Neural progenitor cell (in vitro differentiated cells): ENCODE measurements at regions not wholly inside any gene's neighbourhood (a gene's known extent, or its start where the extent isn't known, plus 50 kb on each side); places are given as distances from the start of the nearest gene placed in this dataset.

ENCODE experiments used
- EZH2 ChIP-seq: fragments of 200-600 bp; sonication (generic); IDR thresholded peaks from 2 replicates; pipeline ENCODE4 v1.6.1; 2017; ENCODE audit warnings: antibody characterized with exemption, mild to moderate bottlenecking, moderate library complexity
- EZH2phosphoT487 ChIP-seq: fragments of 200-600 bp; sonication (generic); IDR thresholded peaks from 2 replicates; pipeline ENCODE4 v1.6.1; 2017; ENCODE audit warnings: antibody characterized with exemption
- TF ChIP-seq, protein P1 (sequence below): fragments of 200-600 bp; sonication (generic); IDR thresholded peaks from 2 replicates; pipeline ENCODE4 v1.5.1; 2017; ENCODE audit warnings: antibody characterized with exemption, mild to moderate bottlenecking

DNA sequence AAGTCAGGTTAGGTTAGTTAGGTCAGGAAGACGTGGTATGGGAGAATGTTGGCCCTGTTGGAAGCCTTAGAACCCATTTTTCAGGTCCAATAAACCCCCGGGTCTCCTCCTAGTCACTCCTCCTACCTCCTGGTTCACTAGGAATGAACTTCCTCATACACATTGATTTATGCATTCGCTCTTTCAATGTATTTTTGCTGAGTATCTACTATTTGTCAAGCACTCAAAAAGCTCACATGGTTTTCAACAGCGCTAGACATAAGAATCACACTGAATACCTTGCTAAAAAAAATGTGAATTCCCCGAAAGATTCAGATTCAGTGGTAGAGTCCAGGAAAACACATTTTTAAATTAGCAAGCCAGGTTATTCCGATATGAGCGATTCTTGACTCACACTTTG is 85.8 kb upstream of the LRRN2 start:
- TF ChIP-seq, protein P1, sequence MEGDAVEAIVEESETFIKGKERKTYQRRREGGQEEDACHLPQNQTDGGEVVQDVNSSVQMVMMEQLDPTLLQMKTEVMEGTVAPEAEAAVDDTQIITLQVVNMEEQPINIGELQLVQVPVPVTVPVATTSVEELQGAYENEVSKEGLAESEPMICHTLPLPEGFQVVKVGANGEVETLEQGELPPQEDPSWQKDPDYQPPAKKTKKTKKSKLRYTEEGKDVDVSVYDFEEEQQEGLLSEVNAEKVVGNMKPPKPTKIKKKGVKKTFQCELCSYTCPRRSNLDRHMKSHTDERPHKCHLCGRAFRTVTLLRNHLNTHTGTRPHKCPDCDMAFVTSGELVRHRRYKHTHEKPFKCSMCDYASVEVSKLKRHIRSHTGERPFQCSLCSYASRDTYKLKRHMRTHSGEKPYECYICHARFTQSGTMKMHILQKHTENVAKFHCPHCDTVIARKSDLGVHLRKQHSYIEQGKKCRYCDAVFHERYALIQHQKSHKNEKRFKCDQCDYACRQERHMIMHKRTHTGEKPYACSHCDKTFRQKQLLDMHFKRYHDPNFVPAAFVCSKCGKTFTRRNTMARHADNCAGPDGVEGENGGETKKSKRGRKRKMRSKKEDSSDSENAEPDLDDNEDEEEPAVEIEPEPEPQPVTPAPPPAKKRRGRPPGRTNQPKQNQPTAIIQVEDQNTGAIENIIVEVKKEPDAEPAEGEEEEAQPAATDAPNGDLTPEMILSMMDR: no peak
- TF ChIP-seq EZH2phosphoT487 (no peak), EZH2 (no peak)
